GM13977 (cell line): ENCODE measurements at regions not wholly inside any gene's neighbourhood (a gene's known extent, or its start where the extent isn't known, plus 50 kb on each side); places are given as distances from the start of the nearest gene placed in this dataset.

Experiments
- DNase-seq: peaks from one replicate; pipeline ENCODE4 v3.0.0; 2012; ENCODE audit warnings: low spot score
- CTCF ChIP-seq: IDR thresholded peaks from 2 replicates; pipeline ENCODE4 v1.5.1; 2012; ENCODE audit warnings: mild to moderate bottlenecking, control low read depth; ENCODE audit not compliant: insufficient read depth; ENCODE audit errors: extremely low read depth, missing control alignments
- in situ Hi-C: fragments of 300-500 bp; cut with MboI; formaldehyde crosslinking; loops from one replicate; pipeline ENCODE4 v1.12.0; 2022; ENCODE audit warnings: low sequenced_read_pairs, low pct_unique_long_range_greater_than_20kb, mixed read lengths, inconsistent platforms; ENCODE audit not compliant: unreplicated experiment

- DNase-seq, result no peak
- TF ChIP-seq CTCF, result no peak
- in situ Hi-C loops, result loop anchor here (25.0 kb wide), 1 partner anchor 186 kb away; no protein-coding TSS in a partner anchor
Measured at GRCh38 chr17:68748381-68748780, 147.2 kb upstream of the FAM20A start.

GRCh38 chr17:68740555-68741447, 139.6 kb upstream of the FAM20A start:
- no peak for DNase-seq
- TF ChIP-seq CTCF, result no peak
- in situ Hi-C loops, result loop anchor here (25.0 kb wide), 1 partner anchor 178 kb away; no protein-coding TSS in a partner anchor

- in situ Hi-C loops, result loop anchor here (25.0 kb wide), 1 partner anchor 176 kb away; no protein-coding TSS in a partner anchor
- DNase-seq, result no peak
- no peak for TF ChIP-seq CTCF
Measured at GRCh38 chr17:68737761-68738443, 136.7 kb upstream of the FAM20A start.

GRCh38 chr17:68734931-68735330, 133.8 kb upstream of the FAM20A start:
- no peak for DNase-seq
- TF ChIP-seq CTCF, result no peak
- in situ Hi-C loops, result loop anchor here (25.0 kb wide), 1 partner anchor 173 kb away; no protein-coding TSS in a partner anchor

GRCh38 chr17:68734187-68734900, 133.2 kb upstream of the FAM20A start:
- DNase-seq, result no peak
- no peak for TF ChIP-seq CTCF
- in situ Hi-C loops, result loop anchor here (25.0 kb wide), 1 partner anchor 172 kb away; no protein-coding TSS in a partner anchor
